Dermis blood vessel endothelial cell (primary cell): ENCODE measurements at regions not wholly inside any gene's neighbourhood (a gene's known extent, or its start where the extent isn't known, plus 50 kb on each side); places are given as distances from the start of the nearest gene placed in this dataset.

Experiments
- DNase-seq: peaks from one replicate; pipeline ENCODE4 v3.0.0; 2010

GRCh38 chr20:55586610-55587009, 418.7 kb downstream of the CBLN4 start:
- no peak for DNase-seq

- no peak for DNase-seq
These were observed 420.4 kb downstream of the CBLN4 start for GRCh38 chr20:55584964-55585363.

- no peak for DNase-seq
These were observed 421.0 kb downstream of the CBLN4 start for GRCh38 chr20:55584307-55584706.

- DNase-seq: no peak
These were observed 422.3 kb downstream of the CBLN4 start for GRCh38 chr20:55583036-55583435.

- DNase-seq: no peak
These were observed 422.8 kb downstream of the CBLN4 start for GRCh38 chr20:55582498-55582897.

- DNase-seq: no peak
These were observed 423.8 kb downstream of the CBLN4 start for GRCh38 chr20:55581519-55581918.

- DNase-seq: no peak
These were observed 424.8 kb downstream of the CBLN4 start for GRCh38 chr20:55580475-55580874.

GRCh38 chr20:55579802-55580201, 425.5 kb downstream of the CBLN4 start:
- DNase-seq: no peak

- no peak for DNase-seq
These were observed 428.3 kb downstream of the CBLN4 start for GRCh38 chr20:55576981-55577380.

GRCh38 chr20:55569084-55569483, 436.2 kb downstream of the CBLN4 start:
- no peak for DNase-seq

GRCh38 chr20:55567826-55568225, 437.5 kb downstream of the CBLN4 start:
- no peak for DNase-seq

- DNase-seq: no peak
These were observed 440.1 kb downstream of the CBLN4 start for GRCh38 chr20:55565096-55565773.

GRCh38 chr20:55561259-55561658, 444.1 kb downstream of the CBLN4 start:
- DNase-seq: no peak

GRCh38 chr20:55557191-55557590, 448.1 kb downstream of the CBLN4 start:
- no peak for DNase-seq

- DNase-seq: no peak
These were observed 450.2 kb downstream of the CBLN4 start for GRCh38 chr20:55555075-55555650.

- no peak for DNase-seq
These were observed 460.7 kb downstream of the CBLN4 start for GRCh38 chr20:55544638-55545037.

- DNase-seq: no peak
These were observed 464.8 kb downstream of the CBLN4 start for GRCh38 chr20:55540486-55540885.

GRCh38 chr20:55540013-55540412, 465.3 kb downstream of the CBLN4 start:
- no peak for DNase-seq

GRCh38 chr20:55538261-55538908, 466.9 kb downstream of the CBLN4 start:
- no peak for DNase-seq

- no peak for DNase-seq
These were observed 470.0 kb downstream of the CBLN4 start for GRCh38 chr20:55535366-55535765.

- no peak for DNase-seq
These were observed 471.7 kb downstream of the CBLN4 start for GRCh38 chr20:55533632-55534031.

GRCh38 chr20:55530763-55531162, 474.6 kb downstream of the CBLN4 start:
- no peak for DNase-seq

GRCh38 chr20:55528482-55528881, 476.8 kb downstream of the CBLN4 start:
- DNase-seq: no peak

- DNase-seq: no peak
These were observed 483.0 kb downstream of the CBLN4 start for GRCh38 chr20:55522296-55522815.
